ENCODE measurements at regions not wholly inside any gene's neighbourhood (a gene's known extent, or its start where the extent isn't known, plus 50 kb on each side); places are given as distances from the start of the nearest gene placed in this dataset.

DNA sequence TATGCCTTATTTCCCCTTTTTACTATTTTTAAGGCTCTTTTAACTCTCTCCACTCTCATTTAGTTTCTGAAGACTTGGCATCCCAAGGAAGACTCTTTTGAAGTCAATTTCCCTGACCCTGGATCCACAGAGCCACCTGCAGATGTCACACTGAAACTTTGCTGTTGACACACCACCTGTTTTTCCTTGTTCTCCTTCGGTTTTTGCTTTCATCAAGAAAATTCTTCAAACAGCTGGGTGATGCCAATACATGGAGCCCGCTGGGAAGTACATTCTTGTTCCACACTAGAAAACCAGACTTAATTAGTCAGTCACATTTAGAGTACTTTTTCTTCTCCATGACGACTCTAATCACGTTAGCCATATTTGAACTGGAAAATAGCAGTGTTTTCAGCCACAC, 293.9 kb downstream of the PDGFC start:
- intact Hi-C loops (cut with micrococcal nuclease) (no loop called here), dilution Hi-C loops (cut with HindIII; ENCODE audit: low sequenced_read_pairs, unreplicated experiment) (no loop called here), in situ Hi-C loops (cut with MboI; ENCODE audit: low sequenced_read_pairs) (no loop called here)
- DNase-seq (no peak), ATAC-seq (ENCODE audit: low read depth) (no peak)
- Histone ChIP-seq H2BK5ac (ENCODE audit: low read depth, low read length, poor library complexity, severe bottlenecking) (no peak overlapping the region), H3K4ac (ENCODE audit: low read depth, low read length) (no peak overlapping the region), H2BK120ac (ENCODE audit: low read depth, low read length) (no peak overlapping the region), H2AK9ac (replicated peaks; ENCODE audit: low read depth, low read length, poor library complexity) (no peak overlapping the region), H4K20me1 (ENCODE audit: insufficient read depth, low read length) (no peaks in the 10 kb centered on the region), H4K5ac (ENCODE audit: low read depth, low read length) (no peak overlapping the region), H3K27me3 (ENCODE audit: control insufficient read depth, insufficient read depth, low read length) (no peaks in the 10 kb centered on the region), H3K18ac (ENCODE audit: low read depth, low read length) (no peak overlapping the region), H3K27ac (ENCODE audit: insufficient read depth, low read length) (no peak overlapping the region), H2BK20ac (ENCODE audit: low read depth, low read length) (no peak overlapping the region), H3K9me1 (ENCODE audit: insufficient read depth, low read length) (no peaks in the 10 kb centered on the region), H2AK5ac (ENCODE audit: low read depth, low read length) (no peak overlapping the region), H4K8ac (ENCODE audit: low read depth in 2 of 2, low read length in 2 of 2) (no peak overlapping the region), H2AFZ (replicated peaks; ENCODE audit: low read length, poor library complexity) (no peak overlapping the region), H3K9me3 (ENCODE audit: control insufficient read depth, insufficient read depth, low read length) (no peaks in the 10 kb centered on the region), H3K23ac (ENCODE audit: low read depth, low read length) (no peak overlapping the region), H2BK15ac (ENCODE audit: low read depth, low read length) (peak overlapping the region; percentile 48; the same call in 1 of the 3 replicates), H3K4me1 (ENCODE audit: control insufficient read depth, insufficient read depth, low read length) (no peaks in the 10 kb centered on the region; the same call in 1 of the 2 replicates), H3K4me3 (ENCODE audit: insufficient read depth, low read depth, low read length) (no peak overlapping the region), H4K91ac (ENCODE audit: insufficient read depth, low read depth, low read length) (no peak overlapping the region), H3K4me2 (ENCODE audit: low read depth, low read length) (no peak overlapping the region), H3K56ac (ENCODE audit: extremely low read depth, insufficient read depth, low read length) (no peak overlapping the region), H3K36me3 (ENCODE audit: control insufficient read depth, insufficient read depth, low read length) (no peaks in the 10 kb centered on the region), H3K14ac (replicated peaks; ENCODE audit: low read depth, low read length) (no peak overlapping the region), H3K79me1 (ENCODE audit: low read depth in 1 of 2, low read length in 2 of 2) (no peaks in the 10 kb centered on the region), H3K9ac (ENCODE audit: low read depth, low read length) (no peak overlapping the region)
- ChIA-PET POLR2A (ENCODE audit: unreplicated experiment) (no interaction called here), CTCF (no interaction called here)
- no TSS peak for BruUV-seq (replicated peaks)
- no peak for TF ChIP-seq NFE2L2 (IDR thresholded peaks at IDR 0.05; ENCODE audit: low read depth, low read length)
- no peak for TF ChIP-seq USF2 (IDR thresholded peaks at IDR 0.05; ENCODE audit: low read depth, low read length)
- no peak for TF ChIP-seq CEBPB (IDR thresholded peaks at IDR 0.05; ENCODE audit: low read depth, low read length)
- TF ChIP-seq MAFK (IDR thresholded peaks at IDR 0.05; ENCODE audit: low read depth, low read length): no peak
- no peak for TF ChIP-seq RFX5 (IDR thresholded peaks at IDR 0.05; ENCODE audit: low read depth, low read length)
- TF ChIP-seq MXI1 (IDR thresholded peaks at IDR 0.05; ENCODE audit: borderline replicate concordance, low read depth, low read length): no peak
- TF ChIP-seq, protein P1, sequence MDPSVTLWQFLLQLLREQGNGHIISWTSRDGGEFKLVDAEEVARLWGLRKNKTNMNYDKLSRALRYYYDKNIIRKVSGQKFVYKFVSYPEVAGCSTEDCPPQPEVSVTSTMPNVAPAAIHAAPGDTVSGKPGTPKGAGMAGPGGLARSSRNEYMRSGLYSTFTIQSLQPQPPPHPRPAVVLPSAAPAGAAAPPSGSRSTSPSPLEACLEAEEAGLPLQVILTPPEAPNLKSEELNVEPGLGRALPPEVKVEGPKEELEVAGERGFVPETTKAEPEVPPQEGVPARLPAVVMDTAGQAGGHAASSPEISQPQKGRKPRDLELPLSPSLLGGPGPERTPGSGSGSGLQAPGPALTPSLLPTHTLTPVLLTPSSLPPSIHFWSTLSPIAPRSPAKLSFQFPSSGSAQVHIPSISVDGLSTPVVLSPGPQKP (IDR thresholded peaks at IDR 0.05; ENCODE audit: borderline replicate concordance, low read depth, low read length): no peak
- no peak for TF ChIP-seq CHD1 (IDR thresholded peaks at IDR 0.05; ENCODE audit: low read depth, low read length)
- no peak for TF ChIP-seq RCOR1 (IDR thresholded peaks at IDR 0.05; ENCODE audit: insufficient replicate concordance, low read length)
- no peak for TF ChIP-seq POLR2A (IDR thresholded peaks at IDR 0.05; ENCODE audit: low read depth, low read length)
- TF ChIP-seq RAD21 (IDR thresholded peaks at IDR 0.05; ENCODE audit: low read length): no peak
- TF ChIP-seq, protein P2, sequence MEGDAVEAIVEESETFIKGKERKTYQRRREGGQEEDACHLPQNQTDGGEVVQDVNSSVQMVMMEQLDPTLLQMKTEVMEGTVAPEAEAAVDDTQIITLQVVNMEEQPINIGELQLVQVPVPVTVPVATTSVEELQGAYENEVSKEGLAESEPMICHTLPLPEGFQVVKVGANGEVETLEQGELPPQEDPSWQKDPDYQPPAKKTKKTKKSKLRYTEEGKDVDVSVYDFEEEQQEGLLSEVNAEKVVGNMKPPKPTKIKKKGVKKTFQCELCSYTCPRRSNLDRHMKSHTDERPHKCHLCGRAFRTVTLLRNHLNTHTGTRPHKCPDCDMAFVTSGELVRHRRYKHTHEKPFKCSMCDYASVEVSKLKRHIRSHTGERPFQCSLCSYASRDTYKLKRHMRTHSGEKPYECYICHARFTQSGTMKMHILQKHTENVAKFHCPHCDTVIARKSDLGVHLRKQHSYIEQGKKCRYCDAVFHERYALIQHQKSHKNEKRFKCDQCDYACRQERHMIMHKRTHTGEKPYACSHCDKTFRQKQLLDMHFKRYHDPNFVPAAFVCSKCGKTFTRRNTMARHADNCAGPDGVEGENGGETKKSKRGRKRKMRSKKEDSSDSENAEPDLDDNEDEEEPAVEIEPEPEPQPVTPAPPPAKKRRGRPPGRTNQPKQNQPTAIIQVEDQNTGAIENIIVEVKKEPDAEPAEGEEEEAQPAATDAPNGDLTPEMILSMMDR (conservative IDR thresholded peaks at IDR 0.05; ENCODE audit: low read depth, low read length): no peak
- TF ChIP-seq BHLHE40 (IDR thresholded peaks at IDR 0.05; ENCODE audit: low read depth, low read length): no peak
- 60% methylated on average over 1 of the region's 4 CpGs; no CpG with 5 or more reads in 1 of the 2 experiments for WGBS, 2 experiments (ENCODE audit: extremely low coverage in 2 of 2, insufficient read length in 1 of 2)
